K562 (cell line): ENCODE measurements at regions not wholly inside any gene's neighbourhood (a gene's known extent, or its start where the extent isn't known, plus 50 kb on each side); places are given as distances from the start of the nearest gene placed in this dataset.

Experiments used
- ATAC-seq: fragments of 200-7000 bp; cut with Tn5 transposase; 3 replicates; pipeline ENCODE4 v1.9.1; 2020; ENCODE audit warnings: moderate library complexity
- BruUV-seq: library from RNA; stranded (reverse); fragments of 400-500 nt; replicated peaks from 2 replicates; lab custom pipeline; 2021; lab: Mats Ljungman, UMichigan
- CTCF ChIA-PET: fragments of 300-600 bp; formaldehyde crosslinking; extraction: SDS; loops from one replicate; lab custom pipeline; 2021; ENCODE audit warnings: low intra/inter-chr PET ratio; lab: Yijun Ruan, JAX
- POLR2A ChIA-PET: fragments of 300-600, 350-650 bp; sonication (Branson Sonifier 250); formaldehyde crosslinking; extraction: SDS; loops from one replicate; lab custom pipeline; 2021; ENCODE audit warnings: antibody characterized with exemption, inconsistent platforms; lab: Yijun Ruan, JAX
- DNase-seq, 4 experiments: peaks; one replicate each; pipeline versions ENCODE4 v3.0.0 to v3.0.0-alpha.2; 2011 to 2018; ENCODE audit warnings: low spot score in 3 of 4, mixed read lengths in 3 of 4; ENCODE audit errors: extremely low read depth in 1 of 4
- FAIRE-seq: peaks from 2 replicates; lab custom pipeline; 2011; peaks lifted over from hg19 to GRCh38; lab: Jason Lieb, UNC
- H2AFZ ChIP-seq: 2 replicates; pipeline ENCODE4 v1.6.0; 2011; ENCODE audit warnings: low read depth, low read length, control low read depth, inconsistent platforms
- H3K27ac ChIP-seq: fragments of 200-600 bp; 3 replicates; pipeline ENCODE4 v1.8.0; 2011; ENCODE audit warnings: low read depth, mild to moderate bottlenecking, control low read depth, inconsistent platforms, low read length, moderate library complexity, mixed read lengths; ENCODE audit errors: extremely low read depth
- H3K27me3 ChIP-seq, 2 experiments: fragments of 300-600 bp in 1 of 2; 2 replicates in 1 of 2; 3 replicates in 1 of 2; pipeline versions ENCODE4 v1.6.0 to v1.8.0; 2011; ENCODE audit warnings: inconsistent platforms in 2 of 2, low read length in 2 of 2, mild to moderate bottlenecking in 1 of 2, mixed read lengths in 1 of 2, moderate library complexity in 1 of 2; ENCODE audit not compliant: control insufficient read depth in 2 of 2, insufficient read depth in 2 of 2
- H3K36me3 ChIP-seq: fragments of 300-600 bp; 3 replicates; pipeline ENCODE4 v1.8.0; 2011; ENCODE audit warnings: mild to moderate bottlenecking, low read length, inconsistent platforms; ENCODE audit not compliant: control insufficient read depth, insufficient read depth
- H3K4me1 ChIP-seq, 2 experiments: fragments of 200-600 bp in 1 of 2; replicated peaks in 1 of 2; 2 replicates in 1 of 2; 3 replicates in 1 of 2; pipeline versions ENCODE4 v1.5.1 to v1.8.0; 2011; ENCODE audit warnings: inconsistent platforms in 2 of 2, low read length in 2 of 2, mild to moderate bottlenecking in 1 of 2, mixed read lengths in 1 of 2, moderate library complexity in 1 of 2; ENCODE audit not compliant: control insufficient read depth in 2 of 2, insufficient read depth in 2 of 2
- H3K4me2 ChIP-seq: 2 replicates; pipeline ENCODE4 v1.6.1; 2011; ENCODE audit warnings: low read length, control low read depth, inconsistent platforms, mixed read lengths; ENCODE audit not compliant: insufficient read depth
- H3K4me3 ChIP-seq: fragments of 200-600 bp; sonication (generic), shearing (Covaris generic); 2 replicates; pipeline ENCODE4 v1.5.1; 2016; ENCODE audit warnings: control low read depth, inconsistent platforms
- H3K79me2 ChIP-seq: fragments of 200-600 bp; 3 replicates; pipeline ENCODE4 v1.8.0; 2011; ENCODE audit warnings: low read length, inconsistent platforms; ENCODE audit not compliant: control insufficient read depth, insufficient read depth
- H3K9ac ChIP-seq, 2 experiments: 2 replicates each; pipeline versions ENCODE4 v1.6.0 to v1.6.1; 2011; ENCODE audit warnings: low read depth in 2 of 2, low read length in 2 of 2, control low read depth in 1 of 2, inconsistent platforms in 1 of 2, mild to moderate bottlenecking in 1 of 2, mixed read lengths in 1 of 2; ENCODE audit not compliant: insufficient read depth in 1 of 2
- H3K9me1 ChIP-seq: one replicate; pipeline ENCODE4 v1.6.0; 2011; ENCODE audit warnings: inconsistent platforms, mild to moderate bottlenecking, low read length, moderate library complexity; ENCODE audit not compliant: control insufficient read depth, insufficient read depth
- H3K9me3 ChIP-seq: replicated peaks from 2 replicates; pipeline ENCODE4 v1.5.1; 2011; ENCODE audit warnings: low read depth, low read length, inconsistent platforms; ENCODE audit not compliant: control insufficient read depth, insufficient read depth
- H4K20me1 ChIP-seq: replicated peaks from 2 replicates; pipeline ENCODE4 v1.6.1; 2011; ENCODE audit warnings: low read length, inconsistent platforms, mixed read lengths; ENCODE audit not compliant: control insufficient read depth, insufficient read depth
- CBX8 ChIP-seq: fragments of 200-600 bp; sonication (generic); IDR thresholded peaks from 2 replicates; pipeline ENCODE4 v1.6.1; 2012; ENCODE audit warnings: borderline replicate concordance, mixed run types, low read depth, mild to moderate bottlenecking, moderate library complexity, mixed read lengths, low read length, control low read depth, inconsistent platforms; ENCODE audit not compliant: poor library complexity, severe bottlenecking; ENCODE audit errors: extremely low read depth
- KDM2B ChIP-seq: fragments of 250-450 bp; sonication (Bioruptor Pico); IDR thresholded peaks from 2 replicates; pipeline ENCODE4 v1.8.0; 2021; ENCODE audit warnings: mild to moderate bottlenecking, moderate library complexity
- NCOA4 ChIP-seq: fragments of 450-650 bp; IDR thresholded peaks from 2 replicates; pipeline ENCODE4 v1.6.1; 2018; ENCODE audit warnings: mild to moderate bottlenecking; ENCODE audit not compliant: partially characterized antibody
- NCOA6 ChIP-seq: fragments of 450-650 bp; IDR thresholded peaks from 2 replicates; pipeline ENCODE4 v1.6.1; 2017; ENCODE audit warnings: mild to moderate bottlenecking
- NCOR1 ChIP-seq: fragments of 450-650 bp; IDR thresholded peaks from 2 replicates; pipeline ENCODE4 v1.6.1; 2016; ENCODE audit warnings: mild to moderate bottlenecking, moderate library complexity
- NFXL1 ChIP-seq: fragments of 450-650 bp; formaldehyde crosslinking; IDR thresholded peaks from 2 replicates; pipeline ENCODE4 v1.4.0; 2021; ENCODE audit warnings: mild to moderate bottlenecking
- RBM25 ChIP-seq: fragments of 200-400 bp; formaldehyde crosslinking; IDR thresholded peaks from 2 replicates; pipeline ENCODE4 v1.6.1; 2018; ENCODE audit warnings: low read length, low read depth, moderate library complexity; ENCODE audit not compliant: severe bottlenecking
- SNRNP70 ChIP-seq: fragments of 200-400 bp; formaldehyde crosslinking; optimal IDR thresholded peaks from 2 replicates; pipeline ENCODE3; 2017; ENCODE audit warnings: low read depth, low read length
- ZBTB33 ChIP-seq: sonication (generic); formaldehyde crosslinking; IDR thresholded peaks from 2 replicates; pipeline ENCODE4 v1.8.1; 2023; ENCODE audit warnings: mild to moderate bottlenecking, missing genetic modification reagents
- ZBTB7A ChIP-seq: IDR thresholded peaks from 2 replicates; pipeline ENCODE4 v1.6.1; 2011; ENCODE audit warnings: low read depth, mild to moderate bottlenecking, low read length, moderate library complexity, borderline replicate concordance; ENCODE audit not compliant: control insufficient read depth
- ZNF280B ChIP-seq: fragments of 250-450 bp; sonication (Bioruptor Pico); IDR thresholded peaks from 2 replicates; pipeline ENCODE4 v1.5.1; 2021; ENCODE audit warnings: mild to moderate bottlenecking
- ZNF41 ChIP-seq: fragments of 250-450 bp; sonication (Bioruptor Pico); conservative IDR thresholded peaks from 2 replicates; pipeline ENCODE4 v1.4.0; 2020; ENCODE audit warnings: mild to moderate bottlenecking
- ZNF561 ChIP-seq: fragments of 450-650 bp; formaldehyde crosslinking; conservative IDR thresholded peaks from 2 replicates; pipeline ENCODE4 v1.4.0; 2020; ENCODE audit warnings: mild to moderate bottlenecking, moderate library complexity
- WGBS: fragments of 100-300 bp; shearing (Covaris generic); methylation state at CpG from one replicate; pipeline ENCODE4 v1.1.6; 2016; ENCODE audit warnings: low coverage, mixed read lengths; ENCODE audit not compliant: insufficient coverage; ENCODE audit errors: missing lambda C conversion rate; 5-methylcytosine and 5-hydroxymethylcytosine counted together
- in situ Hi-C: fragments of 300-500 bp; cut with MboI; formaldehyde crosslinking; loops from 4 replicates; pipeline ENCODE4 v1.15.0; 2018; ENCODE audit warnings: inconsistent platforms, mixed read lengths
- intact Hi-C: fragments of 100-400 bp; cut with micrococcal nuclease; formaldehyde crosslinking; loops from 2 replicates; pipeline ENCODE4 v1.14.2; 2022

GRCh38 chr4:176383273-176384077, 63.7 kb downstream of the SPCS3 start (continued):
- no peak for TF ChIP-seq NCOR1
- TF ChIP-seq CBX8: no peak
- no peak for TF ChIP-seq NFXL1
- TF ChIP-seq NCOA6: no peak
- TF ChIP-seq ZNF561: no peak
- TF ChIP-seq RBM25: no peak
- no peak for TF ChIP-seq ZBTB33 (CRISPR knock-in tag)
- no peak for TF ChIP-seq ZNF41 (CRISPR knock-in tag)
- TF ChIP-seq KDM2B (CRISPR knock-in tag): no peak
- TF ChIP-seq, all 486 proteins: peak for 0

- no peak overlapping the region for H3K9ac ChIP-seq
- no peaks in the 10 kb centered on the region for H3K4me1 ChIP-seq
- FAIRE-seq: no peak
- no peak overlapping the region for H3K4me2 ChIP-seq
- no peak for DNase-seq
- H3K9me3 ChIP-seq: no peaks in the 10 kb centered on the region
- no peaks in the 10 kb centered on the region for H3K36me3 ChIP-seq
- in situ Hi-C loops: no loop called here
- H3K9me1 ChIP-seq: no peaks in the 10 kb centered on the region
- H3K4me3 ChIP-seq: no peak overlapping the region
- ChIA-PET POLR2A (interaction anchor here (0.7 kb wide), 1 partner anchor 9 kb away, joined by 3 read pairs; no protein-coding TSS in a partner anchor), CTCF (no interaction called here)
- no peak for ATAC-seq
- TF ChIP-seq NCOA4 (no peak), ZNF280B (CRISPR knock-in tag) (no peak), ZBTB7A (no peak), SNRNP70 (no peak)
- H2AFZ ChIP-seq: no peak overlapping the region
- no peaks in the 10 kb centered on the region for H3K27me3 ChIP-seq
- intact Hi-C loops: no loop called here
- H4K20me1 ChIP-seq: no peaks in the 10 kb centered on the region
- no peak overlapping the region for H3K27ac ChIP-seq
- no TSS peak for BruUV-seq
- 0% methylated on average over 1 of the region's 1 CpG for WGBS
- no peaks in the 10 kb centered on the region for H3K79me2 ChIP-seq
Observed at GRCh38 chr4:176385601-176386000, 65.8 kb downstream of the SPCS3 start.
